OCI-LY1 (cell line): ENCODE measurements at regions not wholly inside any gene's neighbourhood (a gene's known extent, or its start where the extent isn't known, plus 50 kb on each side); places are given as distances from the start of the nearest gene placed in this dataset.

ENCODE experiments used
- H2AFZ ChIP-seq: fragments of 200-600 bp; sonication (generic), shearing (Covaris generic); 2 replicates; pipeline ENCODE4 v1.6.0; 2014; ENCODE audit warnings: antibody characterized with exemption, mild to moderate bottlenecking, low read length
- H3F3A ChIP-seq: fragments of 200-600 bp; sonication (generic), shearing (Covaris generic); 2 replicates; pipeline ENCODE4 v1.6.0; 2014; ENCODE audit warnings: mild to moderate bottlenecking, antibody characterized with exemption, low read length, moderate library complexity; ENCODE audit not compliant: insufficient read depth
- H3K27ac ChIP-seq: fragments of 200-600 bp; sonication (generic); 2 replicates; pipeline ENCODE4 v1.5.1; 2014; ENCODE audit warnings: low read length, mixed run types, mild to moderate bottlenecking, low read depth; ENCODE audit not compliant: poor library complexity, severe bottlenecking
- H3K27me3 ChIP-seq: fragments of 200-600 bp; sonication (generic); 2 replicates; pipeline ENCODE4 v1.6.0; 2014; ENCODE audit warnings: antibody characterized with exemption, mild to moderate bottlenecking, low read length, moderate library complexity; ENCODE audit not compliant: insufficient read depth
- H3K36me3 ChIP-seq: fragments of 200-600 bp; sonication (generic); 2 replicates; pipeline ENCODE4 v1.6.1; 2014; ENCODE audit warnings: mild to moderate bottlenecking, antibody characterized with exemption, low read length, moderate library complexity, mixed read lengths; ENCODE audit not compliant: insufficient read depth
- H3K4me1 ChIP-seq: fragments of 200-600 bp; sonication (generic); 2 replicates; pipeline ENCODE4 v1.5.1; 2014; ENCODE audit warnings: mild to moderate bottlenecking, low read length, moderate library complexity; ENCODE audit not compliant: insufficient read depth, severe bottlenecking
- H3K4me2 ChIP-seq: fragments of 200-600 bp; sonication (generic), shearing (Covaris generic); 2 replicates; pipeline ENCODE4 v1.6.1; 2014; ENCODE audit warnings: low read length
- H3K4me3 ChIP-seq: fragments of 200-600 bp; sonication (generic); 2 replicates; pipeline ENCODE4 v1.5.1; 2014; ENCODE audit warnings: low read length, low read depth, mild to moderate bottlenecking, mixed read lengths; ENCODE audit not compliant: poor library complexity, severe bottlenecking
- H3K79me2 ChIP-seq: fragments of 200-600 bp; shearing (Covaris generic); 2 replicates; pipeline ENCODE4 v1.6.1; 2016; ENCODE audit warnings: mixed run types, low read length, mixed read lengths; ENCODE audit not compliant: insufficient read depth
- H3K9ac ChIP-seq: fragments of 200-600 bp; sonication (generic), shearing (Covaris generic); 2 replicates; pipeline ENCODE4 v1.6.1; 2014; ENCODE audit warnings: mild to moderate bottlenecking, low read length, mixed read lengths
- H3K9me2 ChIP-seq: fragments of 200-600 bp; sonication (generic), shearing (Covaris generic); 2 replicates; pipeline ENCODE4 v1.6.1; 2014; ENCODE audit warnings: low read depth, mild to moderate bottlenecking, low read length, mixed read lengths
- H3K9me3 ChIP-seq: fragments of 200-600 bp; shearing (Covaris generic); 2 replicates; pipeline ENCODE4 v1.6.1; 2014; ENCODE audit warnings: low read length, mixed read lengths
- H4K20me1 ChIP-seq: fragments of 200-600 bp; sonication (generic), shearing (Covaris generic); 2 replicates; pipeline ENCODE4 v1.6.0; 2016; ENCODE audit warnings: mild to moderate bottlenecking, low read length; ENCODE audit not compliant: insufficient read depth
- EZH2 ChIP-seq: fragments of 200-600 bp; sonication (generic), shearing (Covaris generic); IDR thresholded peaks from 2 replicates; pipeline ENCODE4 v1.8.0; 2017; ENCODE audit warnings: borderline replicate concordance, mixed run types, mild to moderate bottlenecking, antibody characterized with exemption, low read length, moderate library complexity, mixed read lengths
- TF ChIP-seq, protein P1 (sequence below): fragments of 200-600 bp; sonication (generic), shearing (Covaris generic); IDR thresholded peaks from 2 replicates; pipeline ENCODE4 v1.5.1; 2017; ENCODE audit warnings: mild to moderate bottlenecking, antibody characterized with exemption, low read length, moderate library complexity, mixed read lengths

DNA sequence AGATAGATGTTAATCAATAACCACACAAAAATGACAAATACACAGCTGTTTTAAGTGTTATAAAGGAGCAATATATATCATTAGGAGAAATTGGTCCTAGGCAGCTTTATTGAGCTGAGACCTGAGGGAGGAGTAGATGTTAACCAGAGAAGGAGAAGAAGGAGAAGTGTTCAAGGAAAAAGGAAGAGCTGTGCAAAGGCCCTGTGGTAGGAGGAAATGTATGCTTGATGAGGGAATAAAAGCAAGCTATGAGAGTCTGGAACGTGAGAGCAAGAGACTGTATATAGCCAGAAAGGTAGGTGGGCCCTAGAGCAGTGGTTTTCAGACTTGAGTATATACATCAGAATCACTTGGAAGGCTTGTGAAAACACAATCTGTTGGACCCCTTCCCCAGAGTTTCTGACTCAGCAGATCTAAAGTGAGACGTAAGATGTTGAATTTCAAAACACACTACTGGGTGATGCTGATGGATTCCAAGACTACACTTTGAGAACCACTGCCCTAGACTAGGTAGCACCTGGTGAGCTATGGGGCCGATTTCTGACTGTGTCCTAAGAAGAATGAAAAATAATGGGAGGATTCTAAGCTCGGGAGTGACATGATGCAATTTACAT lies 342.3 kb upstream of the ADAMTS9 start:
- Histone ChIP-seq H3K27me3 (no peaks in the 10 kb centered on the region), H3K9ac (no peak overlapping the region), H3K4me1 (no peaks in the 10 kb centered on the region), H3K27ac (no peak overlapping the region), H3K79me2 (no peaks in the 10 kb centered on the region), H3K4me3 (no peak overlapping the region), H4K20me1 (no peaks in the 10 kb centered on the region), H3K36me3 (no peaks in the 10 kb centered on the region), H3K9me3 (no peaks in the 10 kb centered on the region), H3K4me2 (no peak overlapping the region), H2AFZ (no peak overlapping the region), H3F3A (no peaks in the 10 kb centered on the region), H3K9me2 (no peaks in the 10 kb centered on the region)
- TF ChIP-seq, protein P1, sequence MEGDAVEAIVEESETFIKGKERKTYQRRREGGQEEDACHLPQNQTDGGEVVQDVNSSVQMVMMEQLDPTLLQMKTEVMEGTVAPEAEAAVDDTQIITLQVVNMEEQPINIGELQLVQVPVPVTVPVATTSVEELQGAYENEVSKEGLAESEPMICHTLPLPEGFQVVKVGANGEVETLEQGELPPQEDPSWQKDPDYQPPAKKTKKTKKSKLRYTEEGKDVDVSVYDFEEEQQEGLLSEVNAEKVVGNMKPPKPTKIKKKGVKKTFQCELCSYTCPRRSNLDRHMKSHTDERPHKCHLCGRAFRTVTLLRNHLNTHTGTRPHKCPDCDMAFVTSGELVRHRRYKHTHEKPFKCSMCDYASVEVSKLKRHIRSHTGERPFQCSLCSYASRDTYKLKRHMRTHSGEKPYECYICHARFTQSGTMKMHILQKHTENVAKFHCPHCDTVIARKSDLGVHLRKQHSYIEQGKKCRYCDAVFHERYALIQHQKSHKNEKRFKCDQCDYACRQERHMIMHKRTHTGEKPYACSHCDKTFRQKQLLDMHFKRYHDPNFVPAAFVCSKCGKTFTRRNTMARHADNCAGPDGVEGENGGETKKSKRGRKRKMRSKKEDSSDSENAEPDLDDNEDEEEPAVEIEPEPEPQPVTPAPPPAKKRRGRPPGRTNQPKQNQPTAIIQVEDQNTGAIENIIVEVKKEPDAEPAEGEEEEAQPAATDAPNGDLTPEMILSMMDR = no peak
- TF ChIP-seq EZH2 = no peak

DNA sequence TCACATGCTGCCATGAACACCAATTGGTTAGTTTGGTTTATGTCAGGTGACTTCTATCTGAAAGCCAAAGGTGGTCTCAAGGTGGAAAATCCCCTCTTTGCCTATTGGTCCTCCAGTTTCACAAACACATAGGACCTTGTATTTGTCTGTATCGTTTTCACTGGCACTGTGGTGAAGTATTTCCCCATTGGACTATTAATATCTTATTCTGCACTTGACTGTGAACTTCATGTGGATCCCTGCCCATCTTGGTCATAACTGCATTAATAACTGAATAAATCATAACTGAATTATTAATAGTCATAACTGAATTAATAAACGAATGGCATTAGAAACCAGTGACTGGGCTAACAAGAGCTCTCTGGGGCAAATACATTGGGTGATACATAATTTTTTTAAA lies 341.3 kb upstream of the ADAMTS9 start:
- Histone ChIP-seq H3K9me3 (no peaks in the 10 kb centered on the region), H2AFZ (no peak overlapping the region)

GRCh38 chr3:65028024-65028423 lies 340.2 kb upstream of the ADAMTS9 start:
- Histone ChIP-seq H3K27ac (no peak overlapping the region), H2AFZ (no peak overlapping the region), H3K4me3 (no peak overlapping the region), H3K4me2 (no peak overlapping the region), H4K20me1 (no peaks in the 10 kb centered on the region), H3K4me1 (no peaks in the 10 kb centered on the region), H3K9me3 (no peaks in the 10 kb centered on the region), H3K9ac (no peak overlapping the region), H3K27me3 (no peaks in the 10 kb centered on the region), H3F3A (no peaks in the 10 kb centered on the region), H3K79me2 (no peaks in the 10 kb centered on the region), H3K36me3 (no peaks in the 10 kb centered on the region), H3K9me2 (no peaks in the 10 kb centered on the region)
- TF ChIP-seq EZH2 = no peak
- TF ChIP-seq, protein P1 = no peak

More for the DNA sequence above, 341.3 kb upstream of the ADAMTS9 start:
- Histone ChIP-seq H3K4me1 (no peaks in the 10 kb centered on the region), H3F3A (no peaks in the 10 kb centered on the region), H3K4me2 (no peak overlapping the region), H3K9ac (no peak overlapping the region), H3K27ac (no peak overlapping the region), H3K4me3 (no peak overlapping the region), H3K9me2 (no peaks in the 10 kb centered on the region), H3K79me2 (no peaks in the 10 kb centered on the region), H3K36me3 (no peaks in the 10 kb centered on the region), H4K20me1 (no peaks in the 10 kb centered on the region), H3K27me3 (no peaks in the 10 kb centered on the region)
- TF ChIP-seq EZH2 = no peak
- TF ChIP-seq, protein P1 = no peak
